Astrocyte (in vitro differentiated cells and primary cell): ENCODE measurements at regions not wholly inside any gene's neighbourhood (a gene's known extent, or its start where the extent isn't known, plus 50 kb on each side); places are given as distances from the start of the nearest gene placed in this dataset.

ENCODE experiments used
- CTCF ChIP-seq: IDR thresholded peaks from 2 replicates; pipeline ENCODE4 v1.5.1; 2011; ENCODE audit warnings: low read depth, mild to moderate bottlenecking, inconsistent platforms, low read length, moderate library complexity; ENCODE audit not compliant: insufficient read depth
- EZH2 ChIP-seq: IDR thresholded peaks from 2 replicates; pipeline ENCODE4 v1.6.1; 2012; ENCODE audit warnings: mild to moderate bottlenecking, low read length, inconsistent platforms; ENCODE audit not compliant: insufficient read depth

- no peak for TF ChIP-seq CTCF
- TF ChIP-seq EZH2: no peak
These were observed 169.9 kb downstream of the DCK start for GRCh38 chr4:71163317-71163716.
